GM18861 (cell line): ENCODE measurements at regions not wholly inside any gene's neighbourhood (a gene's known extent, or its start where the extent isn't known, plus 50 kb on each side); places are given as distances from the start of the nearest gene placed in this dataset.

Experiments used
- ATAC-seq: cut with Tn5 transposase; IDR thresholded peaks from one replicate; pipeline ENCODE4 v1.9.1; 2021; ENCODE audit not compliant: unreplicated experiment

DNA sequence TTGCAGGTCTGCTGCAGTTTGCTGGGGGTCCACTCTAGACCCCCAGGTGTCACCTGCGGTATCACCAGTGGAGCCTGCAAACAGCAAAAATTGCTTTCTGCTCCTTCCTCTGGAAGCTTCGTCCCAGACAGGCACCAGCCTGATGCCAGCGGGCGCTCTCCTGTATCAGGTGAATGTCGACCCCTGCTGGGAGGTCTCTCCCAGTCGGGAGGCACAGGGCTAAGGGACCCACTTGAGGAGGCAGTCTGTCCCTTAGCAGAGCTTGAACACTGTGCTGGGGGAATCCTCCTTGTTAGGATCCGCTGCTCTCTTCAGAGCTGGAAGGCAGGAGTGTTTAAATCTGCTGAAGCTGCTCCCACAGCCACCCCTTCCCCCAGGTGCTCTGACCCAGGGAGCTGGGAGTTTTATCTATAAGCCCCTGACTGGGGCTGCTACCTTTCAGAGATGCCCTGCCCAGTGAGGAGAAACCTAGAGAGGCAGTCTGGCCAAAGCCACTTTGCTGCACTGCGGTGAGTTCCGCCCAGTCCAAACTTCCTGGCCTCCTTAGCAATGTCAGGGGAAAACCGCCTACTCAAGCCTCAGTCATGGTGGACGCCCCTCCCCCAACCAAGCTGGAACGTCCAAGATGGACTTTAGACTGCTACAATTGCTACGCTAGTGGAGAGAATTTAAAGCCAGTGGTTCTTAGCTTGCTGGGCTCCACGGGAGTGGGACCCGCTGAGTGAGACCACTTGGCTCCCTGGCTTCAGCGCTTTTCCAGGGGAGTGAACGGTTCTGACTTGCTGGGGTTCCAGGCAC is 652.5 kb downstream of the KCNJ3 start:
- ATAC-seq, result no peak

DNA sequence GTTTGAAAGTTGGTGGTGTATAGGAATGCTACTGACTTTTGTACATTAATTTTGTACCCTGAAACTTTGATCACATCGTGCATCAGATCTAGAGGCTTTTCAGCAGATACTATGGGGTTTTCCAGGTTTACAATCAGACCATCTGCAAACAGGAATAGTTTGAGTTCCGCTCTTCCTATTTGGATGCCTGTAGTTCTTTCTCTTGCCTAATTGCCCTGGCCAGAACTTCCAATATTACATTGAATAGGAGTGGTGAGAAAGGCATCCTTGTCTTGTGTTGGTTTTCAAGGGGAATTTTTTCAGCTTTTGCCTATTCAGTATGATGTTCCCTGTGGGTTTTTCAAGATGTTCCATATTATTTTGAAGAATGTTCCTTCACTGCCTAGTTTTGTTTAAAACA is 633.5 kb downstream of the KCNJ3 start:
- ATAC-seq, result no peak

DNA sequence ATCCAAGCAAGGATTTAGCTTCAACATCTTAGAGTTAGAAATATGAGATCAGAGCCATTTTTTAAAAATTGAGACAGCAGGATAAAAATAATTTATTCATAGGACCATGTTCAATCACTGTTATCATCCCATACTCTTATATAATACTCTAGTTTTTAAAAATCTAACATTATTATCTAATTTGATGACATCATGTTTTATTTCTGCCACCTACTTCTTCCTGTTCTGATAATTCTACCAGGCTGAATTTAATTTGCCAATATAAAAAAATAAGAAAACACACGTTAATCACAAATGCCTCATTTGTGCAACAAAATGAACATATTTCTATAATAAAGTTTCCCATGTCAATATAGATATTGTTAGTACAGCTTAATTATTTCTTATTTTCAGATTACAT is 621.7 kb downstream of the KCNJ3 start:
- no peak for ATAC-seq

DNA sequence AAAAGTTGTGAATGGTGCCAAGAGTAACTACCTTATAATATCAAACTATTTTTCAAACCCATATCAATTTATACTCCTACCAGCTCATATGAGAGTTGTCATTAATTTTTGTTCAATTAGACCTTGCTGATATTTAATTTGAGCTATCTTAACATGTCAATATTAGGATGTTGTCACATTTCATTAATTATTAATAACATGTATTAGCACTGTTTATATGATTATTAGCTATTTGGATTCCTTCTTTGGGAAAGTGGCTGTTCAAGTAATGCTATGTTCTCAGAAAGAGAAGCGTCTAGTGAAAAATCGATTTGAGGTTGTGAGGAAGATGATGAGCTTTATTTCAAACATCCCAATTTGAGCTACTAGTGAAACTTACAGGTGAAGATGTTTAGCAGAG is 620.2 kb downstream of the KCNJ3 start:
- no peak for ATAC-seq

DNA sequence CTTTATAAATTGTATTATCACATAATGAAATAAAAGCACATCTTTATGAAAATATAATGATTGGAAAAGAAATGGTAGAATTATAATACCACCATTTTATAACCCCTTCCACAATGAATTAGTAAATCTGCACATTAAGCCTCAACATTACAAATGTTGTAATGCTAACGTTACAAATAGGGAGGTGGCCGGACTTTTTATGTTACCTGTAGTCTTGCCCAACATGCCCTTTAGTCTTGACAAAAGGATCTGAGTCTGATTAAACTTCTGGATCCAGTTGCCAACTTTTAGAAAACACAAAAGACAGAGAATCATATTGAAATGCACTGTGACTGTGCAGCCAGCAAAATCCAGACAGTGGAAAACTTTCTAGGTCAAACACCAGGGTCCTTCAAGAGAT is 617.3 kb downstream of the KCNJ3 start:
- no peak for ATAC-seq

DNA sequence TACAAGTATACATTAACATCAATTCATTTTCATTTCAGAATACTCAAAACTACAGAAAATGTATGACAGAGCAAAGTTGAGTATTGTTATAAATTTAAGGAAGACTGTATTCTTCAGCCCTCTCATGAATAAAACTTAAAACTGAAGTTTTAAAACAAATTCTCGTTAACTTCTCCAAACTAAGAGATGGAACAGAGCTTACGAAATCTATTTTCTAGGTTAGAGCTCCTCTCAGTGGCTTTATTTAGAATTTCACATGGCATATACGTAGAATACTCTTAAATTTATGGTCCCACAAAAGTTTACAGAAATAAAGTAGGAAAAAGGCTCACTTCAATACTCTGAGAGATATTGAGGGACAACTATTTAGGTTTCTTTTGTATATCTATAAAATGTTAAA is 612.1 kb downstream of the KCNJ3 start:
- peak; percentile 65 for ATAC-seq

DNA sequence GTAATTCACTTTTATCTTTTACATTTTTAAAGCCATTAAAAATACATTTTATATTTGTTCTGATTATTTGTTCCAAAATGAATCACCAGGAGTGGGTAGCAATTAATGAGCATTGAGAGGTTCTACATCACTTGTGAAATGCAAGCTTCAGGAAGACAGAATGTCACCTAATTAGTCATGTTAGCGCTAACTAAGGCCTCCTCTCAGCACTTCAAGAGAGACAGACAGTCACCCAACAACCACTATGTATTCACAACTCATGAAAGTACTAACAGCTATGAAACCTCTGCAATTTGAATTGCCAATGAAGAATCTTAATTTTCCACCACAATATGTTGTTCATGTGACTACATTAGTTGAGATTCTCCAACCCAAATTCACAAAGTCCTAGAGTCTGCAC is 611.0 kb downstream of the KCNJ3 start:
- ATAC-seq, result no peak

DNA sequence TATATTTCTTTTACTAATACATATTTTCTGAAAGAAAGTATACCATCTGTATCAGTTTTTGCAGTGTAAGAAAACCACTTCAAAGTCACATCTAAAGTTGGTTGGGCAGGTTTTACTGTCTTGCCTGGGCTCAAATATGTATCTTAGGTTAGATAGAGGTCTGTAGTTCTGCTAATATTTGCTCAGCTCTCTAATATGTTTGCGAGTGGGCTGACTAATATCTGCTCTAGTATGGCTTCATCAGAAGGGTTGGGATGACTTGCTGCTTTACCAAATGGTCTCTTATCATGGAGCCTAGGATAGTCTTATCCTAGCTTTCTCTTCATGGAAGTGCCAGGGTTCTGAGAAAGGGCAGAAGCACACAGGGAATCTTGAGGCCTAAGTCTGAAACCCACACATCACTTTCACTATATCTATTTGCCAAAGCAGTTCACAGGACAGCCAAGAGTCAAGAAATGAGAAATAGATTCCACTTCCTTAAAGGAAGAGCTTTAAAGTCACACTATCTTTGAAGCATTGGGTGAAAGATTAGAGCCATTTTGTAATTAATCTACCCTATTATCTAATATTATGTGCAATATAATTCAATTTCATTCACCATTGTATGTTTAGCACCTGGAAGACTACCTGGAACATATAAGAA is 610.0 kb downstream of the KCNJ3 start:
- ATAC-seq, result no peak

DNA sequence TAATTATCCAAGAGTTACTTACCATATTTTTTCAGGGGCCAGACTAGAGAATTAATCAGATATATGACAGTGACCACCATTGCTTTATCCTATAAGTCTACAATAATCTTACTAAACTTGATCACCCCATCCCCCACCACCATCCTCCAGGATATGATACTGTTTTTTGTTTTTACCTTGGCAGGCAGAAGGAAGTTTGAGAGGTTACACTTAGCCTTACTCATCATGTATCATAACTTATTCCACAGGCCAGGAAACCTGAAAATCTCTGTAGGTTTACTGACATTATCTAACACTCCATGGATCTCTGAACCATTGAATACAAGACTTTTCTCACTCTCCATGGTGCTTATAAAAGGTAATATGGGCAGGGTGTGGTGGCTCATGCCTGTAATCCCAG is 602.7 kb downstream of the KCNJ3 start:
- ATAC-seq, result no peak

DNA sequence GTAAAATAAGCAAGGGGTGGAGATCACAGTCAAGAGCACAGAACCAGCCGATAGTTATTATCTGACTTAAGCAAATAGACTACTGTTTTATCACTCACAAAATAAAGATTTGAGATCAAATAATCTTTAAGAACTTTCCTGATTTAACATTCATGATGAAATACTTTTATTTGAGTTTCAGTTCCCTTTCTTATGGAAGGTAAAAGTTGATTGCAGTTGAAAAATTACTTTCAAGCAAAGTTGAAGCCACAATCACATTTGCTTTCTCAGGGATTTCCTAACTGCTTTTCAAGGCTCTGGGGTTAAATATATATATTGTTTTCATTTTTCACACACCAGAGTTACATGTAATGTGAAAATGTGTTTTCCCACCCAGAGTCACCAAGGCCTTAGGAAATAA is 599.5 kb downstream of the KCNJ3 start:
- no peak for ATAC-seq

DNA sequence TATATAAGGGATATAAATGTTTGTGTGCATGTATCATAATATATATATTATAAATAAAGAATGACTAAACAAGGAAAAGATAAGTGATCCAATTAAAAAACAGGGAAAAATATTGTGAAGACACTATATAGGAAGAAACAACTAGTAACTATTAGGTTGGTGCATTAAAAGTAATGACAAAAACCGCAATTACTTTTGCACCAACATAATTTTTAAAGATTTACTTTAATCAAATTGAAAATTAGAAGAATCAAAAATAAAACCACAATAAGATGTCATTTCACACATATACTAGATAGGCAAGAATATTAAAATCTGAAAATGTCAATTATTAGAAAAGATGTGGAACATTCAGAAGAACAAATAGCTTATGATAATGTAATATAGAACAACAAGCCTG is 595.9 kb downstream of the KCNJ3 start:
- no peak for ATAC-seq

DNA sequence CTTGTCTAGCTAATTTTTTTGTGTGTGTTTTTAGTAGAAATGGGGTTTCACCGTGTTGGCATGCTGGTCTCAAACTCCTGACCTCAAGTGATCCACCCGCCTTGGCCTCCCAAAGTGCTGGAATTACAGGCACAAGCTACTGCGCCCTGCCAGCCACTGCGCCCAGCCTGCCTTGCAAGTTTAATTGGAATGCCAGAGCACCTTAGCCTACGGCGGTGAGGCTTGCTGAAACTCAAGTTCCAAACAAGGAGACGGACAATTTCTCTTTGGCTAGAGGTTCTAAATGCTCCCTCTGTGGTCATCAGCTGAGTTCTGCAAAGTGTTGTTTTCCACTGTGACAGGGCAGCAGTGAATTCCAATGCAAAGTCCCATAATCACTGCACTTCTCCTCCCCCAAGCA is 583.4 kb downstream of the KCNJ3 start:
- ATAC-seq, result no peak

DNA sequence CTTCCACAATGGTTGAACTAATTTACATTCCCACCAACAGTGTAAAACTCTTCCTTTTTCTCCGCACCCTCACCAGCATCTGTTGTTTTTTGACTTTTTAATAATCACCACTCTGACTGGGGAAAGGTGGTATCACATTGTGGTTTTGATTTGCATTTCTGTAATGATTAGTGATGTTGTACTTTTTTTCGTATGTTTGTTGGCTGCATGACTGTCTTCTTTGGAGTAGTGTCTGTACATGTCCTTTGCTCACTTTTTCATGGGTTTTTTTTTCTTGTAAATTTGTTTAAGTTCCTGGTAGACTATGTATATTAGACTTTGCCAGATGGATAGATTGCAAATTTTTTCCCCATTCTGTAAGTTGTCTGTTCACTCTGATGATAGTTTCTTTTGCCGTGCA is 574.8 kb downstream of the KCNJ3 start:
- ATAC-seq, result peak; percentile 66

DNA sequence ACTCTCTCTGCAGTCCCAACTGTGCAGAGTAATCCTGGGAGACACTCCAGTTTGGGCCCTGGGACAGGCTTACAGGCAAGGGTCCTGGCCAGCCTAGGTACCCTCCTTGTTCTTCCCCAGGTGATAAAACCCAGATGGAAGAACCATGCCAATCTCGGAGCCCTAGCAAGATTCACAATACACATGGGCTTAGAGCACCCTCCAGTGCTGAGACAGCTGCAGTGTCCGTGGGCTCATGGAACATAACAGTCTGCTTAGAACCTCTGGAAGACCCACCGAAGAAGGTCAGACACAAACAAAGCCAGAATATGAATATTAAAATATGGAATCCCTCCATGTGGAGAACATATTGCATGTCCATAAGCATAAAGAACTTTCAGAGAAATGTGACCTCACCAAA is 568.1 kb downstream of the KCNJ3 start:
- no peak for ATAC-seq

DNA sequence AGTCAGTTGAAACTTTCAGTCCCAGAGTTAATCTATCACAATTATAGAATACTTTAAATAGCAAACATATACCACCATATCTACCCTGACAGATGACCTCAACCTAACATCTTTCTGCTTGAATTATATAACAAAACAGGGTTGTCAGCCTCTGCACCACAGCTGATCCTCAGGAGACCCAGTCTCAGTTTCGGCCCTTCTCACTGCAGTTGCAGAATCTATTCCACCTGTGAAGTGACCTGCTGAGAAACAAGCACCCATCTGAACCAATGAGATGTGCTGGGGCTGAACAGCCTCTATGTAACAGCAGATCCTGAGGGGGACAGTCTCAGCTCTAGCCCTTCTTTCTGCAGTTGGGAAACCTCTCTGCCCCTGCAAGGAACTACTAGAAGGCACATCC is 567.6 kb downstream of the KCNJ3 start:
- no peak for ATAC-seq

DNA sequence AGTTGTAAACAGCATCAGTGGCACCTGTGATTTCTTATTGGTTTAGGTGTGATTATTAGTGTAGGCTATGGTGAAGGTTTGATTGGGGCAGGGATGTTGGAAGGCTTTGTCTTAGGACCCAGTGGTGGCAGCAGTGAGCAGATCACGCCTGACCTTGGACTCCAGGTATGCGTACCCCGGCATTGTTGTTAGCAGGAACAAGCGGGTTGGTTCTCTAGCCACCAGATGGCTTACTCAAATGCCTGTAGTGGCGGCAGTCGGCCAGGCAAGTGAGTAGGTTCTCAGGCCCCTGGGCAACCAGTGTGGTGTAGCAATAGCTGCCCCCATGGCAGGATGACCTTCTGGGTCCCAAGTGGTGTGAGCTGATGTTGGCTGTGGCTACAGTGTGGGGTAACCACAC is 558.3 kb downstream of the KCNJ3 start:
- ATAC-seq, result no peak

DNA sequence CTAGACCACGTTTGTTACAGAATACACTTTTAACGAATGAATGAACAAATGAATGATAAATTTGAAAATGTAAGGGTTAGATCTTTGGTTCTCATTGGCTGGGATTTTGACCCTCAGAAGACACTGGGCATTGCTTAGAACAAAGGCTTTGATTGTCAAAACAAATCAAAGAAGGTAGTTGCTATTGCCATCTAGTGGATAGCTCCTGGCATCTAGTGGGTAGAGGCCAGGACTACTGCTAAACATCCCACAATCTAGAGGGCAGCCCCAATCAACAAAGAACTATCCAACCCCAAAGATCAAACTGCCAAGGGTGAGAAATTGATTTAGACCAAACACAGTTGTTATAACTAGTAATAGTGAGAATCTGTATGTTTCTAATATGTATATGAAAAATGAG is 552.3 kb downstream of the KCNJ3 start:
- ATAC-seq, result peak; percentile 83

DNA sequence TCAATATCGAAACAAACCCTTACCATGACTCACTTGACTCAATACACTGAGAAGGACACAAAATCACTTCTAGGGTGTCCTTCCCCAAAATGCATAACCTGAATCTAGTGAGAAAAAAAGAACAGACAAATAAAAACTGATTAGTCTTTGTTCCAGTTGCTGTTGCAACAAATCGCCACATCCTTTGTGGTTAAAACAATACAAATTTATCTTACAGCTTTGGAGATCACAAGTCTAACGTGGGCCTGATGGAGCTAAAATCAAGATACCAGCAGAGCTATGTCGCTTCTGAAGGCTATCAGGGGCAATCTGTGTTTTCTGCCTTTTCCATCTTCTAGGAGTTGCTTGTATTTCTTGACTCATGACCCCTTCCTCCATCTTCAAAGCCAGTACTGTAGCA is 541.7 kb downstream of the KCNJ3 start:
- no peak for ATAC-seq

DNA sequence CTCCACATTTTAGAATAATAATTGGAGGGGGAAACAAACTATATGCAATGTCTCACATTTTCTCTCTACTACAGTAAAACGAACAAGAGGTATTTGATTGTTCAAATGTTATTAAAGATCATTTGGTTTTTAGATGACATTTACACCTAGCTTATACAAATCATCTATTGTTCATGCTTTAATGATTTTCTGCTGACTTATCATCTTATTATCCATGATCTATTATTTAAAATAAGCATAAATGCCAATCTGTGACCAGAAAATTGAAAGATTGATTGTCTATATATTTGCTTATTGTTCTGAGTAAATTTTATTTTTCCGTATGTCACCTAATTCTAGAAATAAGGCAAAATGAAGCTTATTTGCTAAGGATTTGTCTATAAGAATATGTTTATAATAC is 537.2 kb downstream of the KCNJ3 start:
- ATAC-seq, result no peak

DNA sequence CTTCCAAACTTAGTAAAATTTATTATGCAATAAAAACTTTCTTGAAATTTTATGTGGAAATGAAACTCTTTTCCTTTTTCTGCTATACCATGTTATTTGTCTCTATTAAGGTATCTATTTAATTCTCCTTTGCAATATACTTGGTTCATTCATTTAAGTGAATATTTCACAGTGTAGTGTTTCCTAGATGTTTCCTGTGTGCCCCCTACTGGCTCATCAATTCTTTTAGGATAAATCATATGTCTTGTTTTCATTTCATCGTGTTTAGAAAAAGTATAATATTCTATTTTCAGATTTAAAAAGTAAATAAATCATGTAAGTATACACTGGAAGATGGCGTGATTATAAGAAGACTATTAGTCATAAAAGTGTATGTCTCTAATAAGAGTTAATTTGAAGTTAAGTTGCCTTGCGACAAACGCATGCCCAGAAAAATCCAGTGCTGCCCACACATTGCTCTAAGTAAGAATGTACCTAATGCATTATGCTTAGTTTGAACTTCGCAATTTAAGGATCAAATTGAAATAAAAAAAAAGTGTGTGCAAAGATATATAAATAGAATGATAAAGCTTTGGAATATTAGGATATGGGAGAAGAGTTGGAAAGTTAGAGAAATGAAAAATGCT is 525.4 kb downstream of the KCNJ3 start:
- peak; percentile 56 for ATAC-seq

DNA sequence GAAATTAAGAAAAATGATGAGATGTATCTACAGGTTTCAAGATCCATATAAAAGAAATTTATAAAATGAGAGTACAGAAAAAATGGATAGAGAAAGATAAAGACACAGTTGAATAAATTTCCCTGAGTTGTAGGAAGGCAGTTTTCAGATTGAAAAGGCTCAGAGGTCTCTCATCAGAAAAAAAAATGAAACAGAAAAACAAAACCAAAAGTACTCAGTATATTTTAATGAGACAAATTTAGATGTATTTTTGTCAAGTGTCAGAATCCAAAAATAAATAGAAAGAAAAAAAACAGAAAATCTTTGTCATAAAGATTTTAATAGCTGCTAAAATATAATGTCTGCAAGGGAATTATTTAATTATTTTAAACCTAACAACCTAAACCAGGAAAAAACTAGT is 520.5 kb downstream of the KCNJ3 start:
- ATAC-seq, result peak; percentile 53

DNA sequence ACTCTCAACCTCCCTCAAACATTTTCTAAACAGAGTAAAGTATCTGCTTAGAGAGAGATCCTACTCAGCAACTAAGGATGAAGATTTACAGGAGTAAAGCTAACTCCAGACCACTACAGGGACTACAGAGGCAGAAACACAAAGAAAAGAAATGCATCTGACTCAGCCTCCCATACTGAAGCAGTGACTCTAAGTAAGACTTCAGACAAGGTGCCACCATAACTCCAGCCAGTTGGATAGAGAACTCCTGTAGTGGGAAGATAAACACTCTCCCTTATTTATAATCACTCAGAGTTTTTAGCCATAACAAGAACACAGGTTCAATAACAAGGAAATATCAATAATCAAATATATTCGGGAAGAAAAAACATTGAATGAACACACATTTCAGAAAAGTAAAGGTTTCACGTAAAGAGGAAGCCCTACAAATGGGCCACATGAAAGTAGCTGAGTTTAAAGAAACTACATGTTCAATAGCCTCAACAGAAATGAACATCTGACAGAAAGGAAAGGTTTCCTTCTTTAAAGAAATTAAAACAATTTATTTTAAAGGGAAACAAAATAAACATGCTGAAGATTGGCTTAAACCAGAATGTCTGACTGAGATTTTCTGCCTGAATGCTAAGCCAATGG is 519.9 kb downstream of the KCNJ3 start:
- ATAC-seq, result peak; percentile 16
